Epidermal melanocyte (primary cell): ENCODE measurements at regions not wholly inside any gene's neighbourhood (a gene's known extent, or its start where the extent isn't known, plus 50 kb on each side); places are given as distances from the start of the nearest gene placed in this dataset.

Source experiments
- DNase-seq: peaks from one replicate; pipeline ENCODE4 v3.0.0; 2011; ENCODE audit warnings: low spot score; ENCODE audit not compliant: insufficient read length

DNA sequence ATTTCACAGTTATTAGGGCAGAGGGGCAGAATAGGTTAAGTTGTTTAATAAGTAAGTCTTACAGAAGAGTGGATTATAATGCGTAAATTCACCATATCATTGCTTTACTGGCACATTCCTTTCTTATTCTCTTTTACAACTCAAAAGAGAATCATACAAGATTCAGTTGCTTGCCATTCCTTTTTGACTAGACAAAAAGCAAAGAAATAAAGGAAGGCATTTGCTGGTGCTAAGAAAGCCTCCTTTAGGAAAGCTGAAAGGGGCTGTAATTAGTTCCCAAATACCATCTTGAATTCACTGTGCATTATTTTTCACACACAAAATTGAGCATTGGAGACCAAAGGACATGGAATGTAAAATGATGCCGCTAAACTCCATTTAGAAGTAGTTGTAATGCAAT, 499.3 kb downstream of the NXPH1 start:
- DNase-seq, result no peak

DNA sequence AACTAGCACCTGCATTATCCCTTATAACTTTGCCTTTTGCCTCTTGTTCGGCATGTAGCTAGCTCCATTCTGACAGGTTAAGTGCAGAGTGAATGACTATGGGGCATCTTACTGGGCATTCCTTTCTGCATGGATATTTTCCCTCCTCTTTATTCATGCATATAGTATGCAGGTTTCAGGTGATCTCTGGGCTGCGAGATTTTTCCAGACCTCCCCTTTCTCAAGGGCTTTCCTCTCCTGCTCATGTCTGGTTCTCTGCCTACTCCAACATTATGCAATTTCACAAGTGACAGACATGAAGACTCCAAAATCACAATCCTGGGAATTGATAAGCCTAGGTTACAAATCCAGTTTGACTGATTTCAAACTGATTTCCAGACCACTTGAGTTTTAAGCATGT, 503.8 kb downstream of the NXPH1 start:
- no peak for DNase-seq

GRCh38 chr7:8938044-8938805, 504.8 kb downstream of the NXPH1 start:
- no peak for DNase-seq

GRCh38 chr7:8939446-8939845, 506.0 kb downstream of the NXPH1 start:
- no peak for DNase-seq

- no peak for DNase-seq
These were observed 530.3 kb downstream of the NXPH1 start for GRCh38 chr7:8963722-8964121.

GRCh38 chr7:8965177-8965576, 531.8 kb downstream of the NXPH1 start:
- DNase-seq, result no peak

DNA sequence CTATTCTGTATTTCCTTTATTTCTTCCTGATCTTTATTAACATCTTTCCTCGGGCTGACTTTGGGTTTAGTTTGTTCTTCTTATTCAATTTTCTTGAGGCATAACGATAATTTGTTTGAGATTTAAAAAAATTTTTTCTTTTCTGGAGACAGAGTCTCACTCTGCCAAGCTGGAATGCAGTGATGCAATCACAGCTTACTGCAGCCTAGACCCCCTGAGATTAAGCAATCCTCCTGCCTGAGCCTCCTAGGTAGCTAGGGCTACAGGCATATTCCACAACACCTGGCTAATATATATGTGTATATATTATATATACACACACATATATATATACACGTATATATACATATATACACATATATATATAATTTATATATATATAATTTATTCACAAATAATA, 540.2 kb downstream of the NXPH1 start:
- no peak for DNase-seq

GRCh38 chr7:8975681-8976080, 542.3 kb downstream of the NXPH1 start:
- DNase-seq, result no peak

- no peak for DNase-seq
These were observed 549.1 kb downstream of the NXPH1 start for GRCh38 chr7:8982338-8982992.

- DNase-seq, result no peak
These were observed 551.8 kb downstream of the NXPH1 start for GRCh38 chr7:8985255-8985654.

GRCh38 chr7:8988267-8988666, 554.9 kb downstream of the NXPH1 start:
- DNase-seq, result no peak

- DNase-seq, result no peak
These were observed 557.8 kb downstream of the NXPH1 start for GRCh38 chr7:8991159-8991558.

- no peak for DNase-seq
These were observed 565.4 kb downstream of the NXPH1 start for GRCh38 chr7:8998762-8999161.

DNA sequence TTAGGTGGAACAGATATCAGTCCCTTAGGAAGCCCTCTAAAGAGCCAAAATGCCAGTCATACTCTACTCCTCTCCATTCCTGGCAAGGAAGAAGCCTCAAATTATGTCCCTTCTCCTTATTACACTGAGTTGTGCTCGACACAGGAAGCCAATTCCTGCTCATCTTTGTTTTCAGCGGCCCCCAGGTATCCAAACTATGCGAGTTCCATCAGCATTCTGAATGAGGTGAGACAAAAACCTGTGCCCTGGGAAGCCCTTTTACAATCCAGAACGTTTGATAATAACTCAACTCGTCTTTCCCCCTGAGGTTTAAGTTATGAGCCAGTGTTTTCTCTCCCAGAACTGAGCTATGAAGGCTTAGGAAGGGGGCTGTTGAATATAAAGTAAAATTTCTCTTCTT, 580.5 kb downstream of the NXPH1 start:
- DNase-seq, result no peak

DNA sequence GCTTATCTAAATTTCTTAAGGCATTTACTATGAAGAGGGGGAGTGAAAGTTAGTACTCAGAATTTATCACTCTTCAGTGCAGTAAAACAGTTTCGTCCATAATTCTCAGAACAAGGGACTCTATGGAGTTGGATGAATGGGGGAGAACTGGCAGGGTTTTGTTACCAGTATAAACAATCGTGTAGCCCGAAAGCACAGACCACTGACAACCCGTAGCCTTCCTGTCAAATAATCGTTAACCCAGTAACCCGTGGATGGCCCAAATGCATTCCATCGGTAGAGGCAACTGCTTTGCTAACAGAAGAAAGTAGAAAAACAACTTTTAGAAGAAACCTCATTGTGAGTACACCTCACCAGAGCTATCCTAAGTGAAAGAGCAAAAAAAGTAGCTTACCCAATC, 583.9 kb downstream of the NXPH1 start:
- no peak for DNase-seq

GRCh38 chr7:9022456-9022855, 589.0 kb downstream of the NXPH1 start:
- no peak for DNase-seq

- no peak for DNase-seq
These were observed 590.4 kb downstream of the NXPH1 start for GRCh38 chr7:9023675-9024294.

GRCh38 chr7:9026121-9026520, 592.7 kb downstream of the NXPH1 start:
- no peak for DNase-seq

DNA sequence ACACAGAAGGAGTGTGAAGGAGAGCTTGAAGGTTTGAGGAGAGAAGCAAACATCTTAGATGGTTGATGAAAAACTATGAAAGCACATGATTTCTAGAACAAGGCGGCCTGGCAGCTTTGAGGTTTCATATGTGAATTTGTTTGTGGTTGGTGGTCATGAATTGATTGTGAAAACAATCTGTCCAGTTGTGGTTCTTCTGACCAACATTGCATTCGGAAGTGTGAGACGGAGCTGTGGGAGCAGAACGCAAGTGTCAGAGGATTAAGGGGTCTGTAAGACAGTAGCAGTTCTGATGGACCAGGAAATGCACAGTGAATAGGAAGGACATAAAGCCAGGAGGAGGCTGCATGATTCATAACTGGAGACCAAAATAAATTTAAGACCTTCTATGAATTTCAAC, 594.6 kb downstream of the NXPH1 start:
- no peak for DNase-seq

DNA sequence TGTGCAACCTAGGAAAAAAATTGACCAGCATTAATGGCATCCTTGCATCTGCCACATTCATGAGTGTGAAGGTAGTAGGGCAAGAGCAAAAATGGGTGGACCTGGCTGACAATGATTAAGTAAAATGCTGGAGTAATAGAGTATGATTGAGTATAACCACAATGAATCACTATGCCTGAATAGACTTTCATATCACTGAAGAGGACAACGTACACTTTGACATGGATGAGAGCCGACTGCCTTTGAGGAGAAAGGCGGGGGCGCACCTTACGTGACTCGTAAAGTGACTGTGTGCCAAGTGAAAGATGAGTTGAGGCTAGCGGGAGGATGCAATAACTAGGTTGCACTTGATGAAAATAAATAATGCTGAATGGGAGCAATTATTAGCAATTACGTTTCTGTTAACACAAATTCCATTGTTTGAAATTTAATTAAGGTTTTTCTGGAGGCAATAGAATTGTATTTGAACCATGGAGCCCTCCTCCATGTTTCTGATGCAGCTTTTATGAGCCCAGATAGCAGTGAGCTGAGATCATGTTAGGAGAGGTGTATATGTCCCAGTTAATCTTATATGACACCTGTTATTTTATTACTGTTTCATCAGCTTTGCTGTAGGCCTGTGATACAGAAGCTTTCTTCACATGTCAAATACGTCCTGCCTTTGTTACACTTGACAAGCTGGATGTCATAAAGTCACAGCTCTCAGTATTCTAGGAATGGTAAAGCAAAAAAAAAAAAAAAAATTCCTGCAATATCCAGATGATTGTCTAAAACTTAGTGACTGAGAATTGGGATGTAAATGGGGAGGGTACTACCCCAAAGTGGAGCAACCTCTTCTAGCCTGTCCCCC, 596.5 kb downstream of the NXPH1 start:
- no peak for DNase-seq

DNA sequence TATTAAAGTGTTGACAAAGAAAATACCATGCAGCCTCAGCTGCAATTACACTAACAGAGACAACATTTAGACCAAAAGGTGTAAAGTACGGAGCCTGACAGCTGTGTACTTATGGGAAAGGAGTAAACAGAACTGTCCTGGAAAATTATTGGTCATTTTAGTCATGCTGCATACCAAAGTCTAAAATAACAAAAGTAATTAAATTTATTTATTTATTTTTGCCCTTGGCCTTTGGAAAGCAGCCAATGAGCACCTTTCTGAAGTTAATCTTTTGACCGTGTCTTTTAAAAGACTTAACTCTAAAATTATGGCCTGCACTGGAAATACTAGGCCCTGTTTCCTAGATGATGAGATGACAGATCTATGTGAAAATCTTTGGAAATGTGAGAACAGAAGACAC, 597.6 kb downstream of the NXPH1 start:
- no peak for DNase-seq

GRCh38 chr7:9031386-9031785, 598.0 kb downstream of the NXPH1 start:
- DNase-seq, result no peak
